Neural cell (in vitro differentiated cells): ENCODE measurements at regions not wholly inside any gene's neighbourhood (a gene's known extent, or its start where the extent isn't known, plus 50 kb on each side); places are given as distances from the start of the nearest gene placed in this dataset.

Experiments
- CTCF ChIP-seq: fragments of 450-650 bp; IDR thresholded peaks from 2 replicates; pipeline ENCODE4 v1.5.1; 2014; ENCODE audit warnings: antibody characterized with exemption, mild to moderate bottlenecking, moderate library complexity; ENCODE audit not compliant: poor library complexity, severe bottlenecking
- EP300 ChIP-seq: fragments of 450-650 bp; conservative IDR thresholded peaks from 2 replicates; pipeline ENCODE4 v1.6.1; 2014; ENCODE audit warnings: antibody characterized with exemption, mild to moderate bottlenecking, moderate library complexity; ENCODE audit not compliant: poor library complexity, severe bottlenecking
- EZH2 ChIP-seq: fragments of 200-600, 300-800 bp; shearing (Covaris generic), sonication (generic); IDR thresholded peaks from 2 replicates; pipeline ENCODE4 v1.6.1; 2014; ENCODE audit warnings: antibody characterized with exemption, low read length, borderline replicate concordance, mild to moderate bottlenecking; ENCODE audit not compliant: insufficient read depth, poor library complexity, severe bottlenecking
- REST ChIP-seq: IDR thresholded peaks from 2 replicates; pipeline ENCODE4 v1.6.1; 2012; ENCODE audit warnings: borderline replicate concordance
- SMC3 ChIP-seq: fragments of 450-650 bp; conservative IDR thresholded peaks from 2 replicates; pipeline ENCODE4 v1.6.1; 2014; ENCODE audit warnings: antibody characterized with exemption, mild to moderate bottlenecking, moderate library complexity; ENCODE audit not compliant: poor library complexity

GRCh38 chr4:62222121-62222520 lies 1022.0 kb downstream of the ADGRL3 start:
- TF ChIP-seq CTCF: no peak
- TF ChIP-seq REST: no peak
- no peak for TF ChIP-seq EP300
- TF ChIP-seq EZH2: no peak
- no peak for TF ChIP-seq SMC3
